Adrenal gland (tissue), 5 donors: ENCODE measurements at regions not wholly inside any gene's neighbourhood (a gene's known extent, or its start where the extent isn't known, plus 50 kb on each side); places are given as distances from the start of the nearest gene placed in this dataset.

Experiments
- POLR2A ChIP-seq, 2 donors: fragments of 450-650 bp; IDR thresholded peaks; one replicate each; pipeline ENCODE4 v1.6.1; 2017; ENCODE audit warnings: antibody characterized with exemption in 2 of 2, mild to moderate bottlenecking in 2 of 2, moderate library complexity in 1 of 2
- TF ChIP-seq, protein P1 (sequence below), 6 experiments: fragments of 450-650 bp in 4 of 6; fragments of 200-600 bp in 2 of 6; sonication (generic) in 1 of 6; IDR thresholded peaks; 1 replicate in 5 of 6; 2 replicates in 1 of 6; pipeline versions ENCODE4 v1.5.1 to v1.8.0; 2016 to 2021; ENCODE audit warnings: antibody characterized with exemption in 6 of 6, mild to moderate bottlenecking in 2 of 6, moderate library complexity in 1 of 6
- donor health status: DM: no; HTN: no; CAD: no.

DNA sequence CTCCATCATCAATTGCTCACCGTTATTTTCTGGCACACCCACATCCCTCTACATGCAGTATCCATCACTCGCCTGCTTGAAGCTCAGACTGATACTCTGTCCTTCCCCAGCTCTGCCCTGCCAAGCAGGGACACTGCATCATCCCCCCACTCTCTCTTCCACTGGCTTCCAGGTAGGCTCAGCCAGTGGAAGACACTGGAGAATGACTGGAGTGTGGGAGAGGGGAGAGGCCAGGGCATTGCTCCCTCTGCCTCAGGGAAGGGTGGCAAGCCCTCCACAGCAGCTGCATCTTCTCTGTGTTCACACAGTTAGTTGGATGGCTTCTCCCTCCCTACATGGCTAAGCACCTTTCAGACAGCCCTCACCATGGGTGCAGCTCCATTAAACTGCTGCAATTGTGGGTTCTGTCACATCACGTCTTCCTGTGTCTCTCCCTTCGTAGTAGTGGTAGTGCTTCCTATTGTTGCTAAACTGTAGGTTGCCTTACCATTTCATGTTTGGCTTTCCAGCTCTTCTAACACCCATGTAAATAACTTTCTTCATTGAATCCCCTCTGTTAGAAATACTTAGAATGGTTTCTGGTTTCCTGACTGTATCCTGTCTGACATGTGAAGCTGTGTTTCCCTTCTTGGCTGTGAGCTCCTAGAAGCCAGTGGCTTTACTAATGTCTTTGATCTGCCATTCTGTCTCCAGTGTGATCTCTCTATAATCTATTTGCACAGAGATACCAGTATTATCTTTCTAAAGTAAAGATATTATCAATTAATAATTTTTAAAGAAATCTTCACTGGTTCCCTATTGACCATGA is 483.7 kb upstream of the LRRN3 start:
- TF ChIP-seq, protein P1, sequence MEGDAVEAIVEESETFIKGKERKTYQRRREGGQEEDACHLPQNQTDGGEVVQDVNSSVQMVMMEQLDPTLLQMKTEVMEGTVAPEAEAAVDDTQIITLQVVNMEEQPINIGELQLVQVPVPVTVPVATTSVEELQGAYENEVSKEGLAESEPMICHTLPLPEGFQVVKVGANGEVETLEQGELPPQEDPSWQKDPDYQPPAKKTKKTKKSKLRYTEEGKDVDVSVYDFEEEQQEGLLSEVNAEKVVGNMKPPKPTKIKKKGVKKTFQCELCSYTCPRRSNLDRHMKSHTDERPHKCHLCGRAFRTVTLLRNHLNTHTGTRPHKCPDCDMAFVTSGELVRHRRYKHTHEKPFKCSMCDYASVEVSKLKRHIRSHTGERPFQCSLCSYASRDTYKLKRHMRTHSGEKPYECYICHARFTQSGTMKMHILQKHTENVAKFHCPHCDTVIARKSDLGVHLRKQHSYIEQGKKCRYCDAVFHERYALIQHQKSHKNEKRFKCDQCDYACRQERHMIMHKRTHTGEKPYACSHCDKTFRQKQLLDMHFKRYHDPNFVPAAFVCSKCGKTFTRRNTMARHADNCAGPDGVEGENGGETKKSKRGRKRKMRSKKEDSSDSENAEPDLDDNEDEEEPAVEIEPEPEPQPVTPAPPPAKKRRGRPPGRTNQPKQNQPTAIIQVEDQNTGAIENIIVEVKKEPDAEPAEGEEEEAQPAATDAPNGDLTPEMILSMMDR (IDR thresholded peaks at IDR 0.05) = no peak
- no peak for TF ChIP-seq POLR2A (IDR thresholded peaks at IDR 0.05)
